ENCODE measurements at regions not wholly inside any gene's neighbourhood (a gene's known extent, or its start where the extent isn't known, plus 50 kb on each side); places are given as distances from the start of the nearest gene placed in this dataset.

GRCh38 chr9:23979491-23979890 is 153.5 kb upstream of the ELAVL2 start:
- Histone ChIP-seq H3K27ac (ENCODE audit: low read depth, low read length, poor library complexity, severe bottlenecking) (no peak overlapping the region), H3K4me3 (ENCODE audit: low read depth, low read length, poor library complexity, severe bottlenecking) (no peak overlapping the region), H2AFZ (ENCODE audit: low read length) (no peak overlapping the region), H3K36me3 (ENCODE audit: insufficient read depth, low read length) (no peaks in the 10 kb centered on the region), H3K4me2 (ENCODE audit: low read length) (no peak overlapping the region), H3K9me3 (ENCODE audit: low read length) (no peaks in the 10 kb centered on the region), H3K4me1 (ENCODE audit: insufficient read depth, low read length, poor library complexity, severe bottlenecking) (no peaks in the 10 kb centered on the region), H3K9me2 (ENCODE audit: insufficient read depth, low read length) (no peaks in the 10 kb centered on the region), H3K79me2 (ENCODE audit: insufficient read depth, low read depth, low read length) (no peaks in the 10 kb centered on the region), H4K20me1 (ENCODE audit: insufficient read depth, low read length) (no peaks in the 10 kb centered on the region)
- CTCF ChIA-PET (ENCODE audit: unreplicated experiment) = no interaction called here
- DNase-seq (ENCODE audit: low spot score) = no peak
- intact Hi-C loops (cut with micrococcal nuclease; ENCODE audit: unreplicated experiment) = no loop called here
- no peak for TF ChIP-seq CTCF (conservative IDR thresholded peaks at IDR 0.05; ENCODE audit: low read length)
- no peak for TF ChIP-seq EZH2phosphoT487 (IDR thresholded peaks at IDR 0.05; ENCODE audit: borderline replicate concordance, low read depth, low read length)
- POLR2A ChIA-PET = no interaction called here
- no TSS peak for BruUV-seq (replicated peaks)

- no peak overlapping the region for H3K4me3 ChIP-seq (ENCODE audit: low read depth, low read length, poor library complexity, severe bottlenecking)
- H3K4me1 ChIP-seq (ENCODE audit: insufficient read depth, low read length, poor library complexity, severe bottlenecking) = no peaks in the 10 kb centered on the region
- no peaks in the 10 kb centered on the region for H4K20me1 ChIP-seq (ENCODE audit: insufficient read depth, low read length)
- no peak overlapping the region for H3K4me2 ChIP-seq (ENCODE audit: low read length)
- CTCF ChIA-PET (ENCODE audit: unreplicated experiment) = no interaction called here
- H3K9me2 ChIP-seq (ENCODE audit: insufficient read depth, low read length) = no peaks in the 10 kb centered on the region
- no peak for DNase-seq (ENCODE audit: low spot score)
- H3K36me3 ChIP-seq (ENCODE audit: insufficient read depth, low read length) = no peaks in the 10 kb centered on the region
- POLR2A ChIA-PET = interaction anchor here (0.6 kb wide), 1 partner anchor 261 kb away, joined by 3 read pairs; no protein-coding TSS in a partner anchor
- no peaks in the 10 kb centered on the region for H3K9me3 ChIP-seq (ENCODE audit: low read length)
- no TSS peak for BruUV-seq (replicated peaks)
- TF ChIP-seq CTCF (conservative IDR thresholded peaks at IDR 0.05; ENCODE audit: low read length) (no peak), EZH2phosphoT487 (IDR thresholded peaks at IDR 0.05; ENCODE audit: borderline replicate concordance, low read depth, low read length) (no peak)
- H3K79me2 ChIP-seq (ENCODE audit: insufficient read depth, low read depth, low read length) = no peaks in the 10 kb centered on the region
- no peak overlapping the region for H2AFZ ChIP-seq (ENCODE audit: low read length)
- H3K27ac ChIP-seq (ENCODE audit: low read depth, low read length, poor library complexity, severe bottlenecking) = no peak overlapping the region
- intact Hi-C loops (cut with micrococcal nuclease; ENCODE audit: unreplicated experiment) = no loop called here
Measured at GRCh38 chr9:23962101-23962500, 136.1 kb upstream of the ELAVL2 start.

- H3K27ac ChIP-seq (ENCODE audit: low read depth, low read length, poor library complexity, severe bottlenecking) = no peak overlapping the region
- CTCF ChIA-PET (ENCODE audit: unreplicated experiment) = no interaction called here
- no peak for TF ChIP-seq EZH2phosphoT487 (IDR thresholded peaks at IDR 0.05; ENCODE audit: borderline replicate concordance, low read depth, low read length)
- TF ChIP-seq CTCF (conservative IDR thresholded peaks at IDR 0.05; ENCODE audit: low read length) = no peak
- no peak overlapping the region for H3K4me2 ChIP-seq (ENCODE audit: low read length)
- DNase-seq (ENCODE audit: low spot score) = no peak
- intact Hi-C loops (cut with micrococcal nuclease; ENCODE audit: unreplicated experiment) = no loop called here
- no peaks in the 10 kb centered on the region for H3K36me3 ChIP-seq (ENCODE audit: insufficient read depth, low read length)
- H2AFZ ChIP-seq (ENCODE audit: low read length) = no peak overlapping the region
- H3K79me2 ChIP-seq (ENCODE audit: insufficient read depth, low read depth, low read length) = no peaks in the 10 kb centered on the region
- no TSS peak for BruUV-seq (replicated peaks)
- H3K9me3 ChIP-seq (ENCODE audit: low read length) = no peaks in the 10 kb centered on the region
- no peaks in the 10 kb centered on the region for H3K4me1 ChIP-seq (ENCODE audit: insufficient read depth, low read length, poor library complexity, severe bottlenecking)
- H4K20me1 ChIP-seq (ENCODE audit: insufficient read depth, low read length) = no peaks in the 10 kb centered on the region
- POLR2A ChIA-PET = interaction anchor here (0.6 kb wide), 1 partner anchor 1067 kb away, joined by 3 read pairs; no protein-coding TSS in a partner anchor
- no peaks in the 10 kb centered on the region for H3K9me2 ChIP-seq (ENCODE audit: insufficient read depth, low read length)
- H3K4me3 ChIP-seq (ENCODE audit: low read depth, low read length, poor library complexity, severe bottlenecking) = no peak overlapping the region
Measured at GRCh38 chr9:23945897-23946296, 119.9 kb upstream of the ELAVL2 start.
